ENCODE measurements at regions not wholly inside any gene's neighbourhood (a gene's known extent, or its start where the extent isn't known, plus 50 kb on each side); places are given as distances from the start of the nearest gene placed in this dataset.

DNA sequence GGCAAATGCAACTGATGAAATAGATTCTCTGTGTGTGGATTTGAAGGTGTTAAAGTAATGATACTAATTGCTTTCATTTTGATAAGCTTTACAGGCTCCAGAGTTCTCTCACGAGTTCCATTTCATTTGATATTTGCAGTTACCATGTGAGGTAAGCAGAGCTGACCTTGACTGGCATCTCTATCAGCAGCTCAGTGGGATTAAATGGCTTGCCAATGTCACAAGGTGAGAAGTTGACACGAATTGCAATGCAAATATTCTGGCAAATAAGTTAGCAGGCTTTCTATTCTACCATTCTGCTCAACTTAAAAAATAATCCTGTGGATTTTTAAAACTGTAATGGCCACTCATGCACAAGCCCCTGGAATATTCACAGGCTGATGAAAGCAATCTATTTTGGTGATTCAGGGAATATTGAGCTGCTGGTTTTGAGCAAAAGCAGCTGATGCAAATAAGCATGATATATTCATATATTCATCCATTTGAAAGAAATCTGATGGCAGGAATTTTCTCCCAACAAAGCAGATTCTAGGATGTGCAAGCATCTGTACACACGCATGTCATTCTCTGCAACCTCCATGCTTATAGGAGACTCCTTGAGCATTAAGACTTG is 64.5 kb upstream of the ANKRD1 start:
- ChIA-PET POLR2A (no interaction called here), CTCF (interaction anchor here (1.1 to 8.8 kb wide), 5 partner anchors 10 to 74 kb away, joined by 3 to 55 read pairs (median 9); no protein-coding TSS in a partner anchor)
- no peak for DNase-seq (ENCODE audit: extremely low spot score)
- TF ChIP-seq, protein P1, sequence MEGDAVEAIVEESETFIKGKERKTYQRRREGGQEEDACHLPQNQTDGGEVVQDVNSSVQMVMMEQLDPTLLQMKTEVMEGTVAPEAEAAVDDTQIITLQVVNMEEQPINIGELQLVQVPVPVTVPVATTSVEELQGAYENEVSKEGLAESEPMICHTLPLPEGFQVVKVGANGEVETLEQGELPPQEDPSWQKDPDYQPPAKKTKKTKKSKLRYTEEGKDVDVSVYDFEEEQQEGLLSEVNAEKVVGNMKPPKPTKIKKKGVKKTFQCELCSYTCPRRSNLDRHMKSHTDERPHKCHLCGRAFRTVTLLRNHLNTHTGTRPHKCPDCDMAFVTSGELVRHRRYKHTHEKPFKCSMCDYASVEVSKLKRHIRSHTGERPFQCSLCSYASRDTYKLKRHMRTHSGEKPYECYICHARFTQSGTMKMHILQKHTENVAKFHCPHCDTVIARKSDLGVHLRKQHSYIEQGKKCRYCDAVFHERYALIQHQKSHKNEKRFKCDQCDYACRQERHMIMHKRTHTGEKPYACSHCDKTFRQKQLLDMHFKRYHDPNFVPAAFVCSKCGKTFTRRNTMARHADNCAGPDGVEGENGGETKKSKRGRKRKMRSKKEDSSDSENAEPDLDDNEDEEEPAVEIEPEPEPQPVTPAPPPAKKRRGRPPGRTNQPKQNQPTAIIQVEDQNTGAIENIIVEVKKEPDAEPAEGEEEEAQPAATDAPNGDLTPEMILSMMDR (IDR thresholded peaks at IDR 0.05; ENCODE audit: control extremely low read depth, extremely low read depth, low read depth, missing control alignments) = no peak

DNA sequence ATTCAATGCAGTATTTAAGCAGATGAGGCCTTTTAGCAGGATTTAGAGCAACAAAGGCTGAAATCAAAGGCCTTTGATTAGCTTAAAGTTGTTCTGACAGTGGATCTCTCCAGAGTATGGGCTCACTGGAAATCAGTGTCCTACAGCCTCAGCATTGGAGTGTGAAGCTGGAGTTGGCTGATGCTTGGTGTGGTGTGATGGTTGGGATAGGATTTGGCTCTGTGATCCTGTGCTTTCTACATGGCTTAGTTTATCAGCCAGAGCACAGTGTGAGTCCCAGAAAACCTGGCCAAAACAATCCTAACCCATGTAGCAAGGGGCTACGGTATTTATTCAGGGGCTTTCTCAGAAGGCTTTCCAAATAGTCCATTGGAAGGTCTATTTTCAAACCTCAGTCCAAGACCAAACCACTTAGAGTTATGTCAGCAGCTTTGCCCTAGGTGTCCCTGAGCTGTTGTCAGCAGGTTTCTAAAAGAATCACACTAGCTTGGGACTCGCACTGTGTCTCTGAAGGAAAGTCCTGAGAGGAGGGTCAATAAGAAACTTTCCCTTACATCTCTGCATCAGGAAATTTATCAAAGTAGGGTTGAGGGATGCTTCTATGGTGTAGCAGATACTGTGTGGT is 65.4 kb upstream of the ANKRD1 start:
- TF ChIP-seq, protein P1 (IDR thresholded peaks at IDR 0.05; ENCODE audit: control extremely low read depth, extremely low read depth, low read depth, missing control alignments) = no peak
- DNase-seq (ENCODE audit: extremely low spot score) = no peak
- CTCF ChIA-PET = interaction anchor here (1.1 to 8.8 kb wide), 5 partner anchors 8 to 76 kb away, joined by 3 to 55 read pairs (median 4); no protein-coding TSS in a partner anchor
- POLR2A ChIA-PET = no interaction called here

DNA sequence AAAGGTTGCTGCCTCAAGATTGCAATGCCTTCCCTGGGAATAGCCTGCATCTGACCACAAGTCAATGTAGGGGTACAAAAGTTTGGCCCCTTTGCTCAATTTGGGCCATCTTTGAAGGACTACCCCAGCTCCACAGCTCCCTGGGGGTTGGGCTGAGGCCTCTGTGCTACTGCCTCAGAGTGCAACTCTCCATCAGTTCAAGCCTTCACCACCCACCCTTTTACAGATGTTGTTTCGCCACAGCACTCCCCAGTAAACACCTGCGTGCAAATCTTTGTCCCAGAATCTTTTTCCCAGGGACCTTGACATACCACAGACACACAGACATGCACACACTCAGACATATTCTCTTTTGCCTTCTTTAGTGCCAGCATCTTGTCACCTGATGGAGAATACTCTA is 66.0 kb upstream of the ANKRD1 start:
- TF ChIP-seq, protein P1 (IDR thresholded peaks at IDR 0.05; ENCODE audit: control extremely low read depth, extremely low read depth, low read depth, missing control alignments) = no peak
- ChIA-PET CTCF (interaction anchor here (1.3 to 1.5 kb wide), 2 partner anchors 9 to 76 kb away, joined by 3 to 4 read pairs; no protein-coding TSS in a partner anchor), POLR2A (no interaction called here)
- DNase-seq (ENCODE audit: extremely low spot score) = no peak

DNA sequence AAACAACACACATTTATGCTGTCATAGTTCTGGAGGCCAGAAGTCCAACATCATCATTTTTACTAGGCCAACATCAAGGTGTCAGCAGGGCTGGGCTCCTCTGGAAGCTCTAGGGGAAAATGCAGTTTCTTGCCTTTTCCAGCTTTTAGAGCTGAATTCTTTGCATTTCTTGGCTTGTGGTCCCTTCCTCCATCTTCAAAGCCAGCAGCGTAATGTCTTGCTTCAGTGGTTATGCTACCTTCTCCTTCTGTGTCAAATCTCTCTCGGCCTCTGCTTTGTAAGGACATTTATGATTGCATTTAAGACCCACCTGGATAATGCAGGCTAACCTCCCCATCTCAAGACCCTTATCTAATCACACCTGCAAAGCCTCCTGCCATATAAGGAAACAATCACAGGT is 66.5 kb upstream of the ANKRD1 start:
- TF ChIP-seq, protein P1 (IDR thresholded peaks at IDR 0.05; ENCODE audit: control extremely low read depth, extremely low read depth, low read depth, missing control alignments) = no peak
- CTCF ChIA-PET = interaction anchor here (1.3 to 1.5 kb wide), 2 partner anchors 9 to 77 kb away, joined by 3 to 4 read pairs; no protein-coding TSS in a partner anchor
- POLR2A ChIA-PET = no interaction called here
- no peak for DNase-seq (ENCODE audit: extremely low spot score)

DNA sequence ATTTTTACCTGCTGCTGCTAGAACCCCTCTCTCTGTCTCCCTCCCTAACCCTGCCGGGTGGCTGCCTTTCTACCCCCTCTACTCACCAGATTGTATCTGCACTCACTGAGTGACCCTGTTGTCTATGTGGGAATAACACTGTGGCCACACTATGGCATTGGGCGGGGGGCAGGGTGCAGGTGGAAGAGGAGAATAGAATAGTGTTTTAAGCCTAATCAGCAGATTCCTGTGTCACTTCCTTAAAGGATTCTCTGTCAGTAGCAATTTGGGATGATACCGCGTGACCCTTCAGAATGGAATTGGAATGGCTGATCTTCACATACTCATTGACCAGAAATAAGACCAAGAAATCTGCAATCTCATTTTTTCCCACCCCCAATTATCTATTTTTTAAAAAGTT is 67.1 kb upstream of the ANKRD1 start:
- DNase-seq (ENCODE audit: extremely low spot score) = no peak
- ChIA-PET POLR2A (no interaction called here), CTCF (interaction anchor here (1.2 to 1.6 kb wide), 4 partner anchors 11 to 263 kb away, joined by 3 to 7 read pairs (median 4); no protein-coding TSS in a partner anchor)
- TF ChIP-seq, protein P1 (IDR thresholded peaks at IDR 0.05; ENCODE audit: control extremely low read depth, extremely low read depth, low read depth, missing control alignments) = no peak

DNA sequence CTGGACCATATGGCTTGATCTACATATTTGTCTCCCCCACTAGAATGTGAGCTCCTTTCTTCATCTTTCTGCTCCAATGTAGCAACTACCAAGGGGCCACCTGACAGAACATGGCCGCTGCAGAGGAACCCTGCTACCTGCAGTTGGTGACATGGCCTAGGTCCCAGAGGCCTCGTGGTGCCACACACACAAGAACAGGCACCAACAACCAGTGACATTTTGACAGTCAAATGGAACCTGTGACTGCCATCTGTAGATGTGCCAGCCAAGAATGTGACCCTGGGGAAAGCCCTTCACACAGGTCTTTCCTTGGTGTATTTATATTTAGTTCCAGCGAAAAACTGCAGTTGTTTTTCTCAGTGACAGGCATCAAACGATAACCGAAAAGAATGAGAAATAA is 67.9 kb upstream of the ANKRD1 start:
- POLR2A ChIA-PET = no interaction called here
- DNase-seq (ENCODE audit: extremely low spot score) = no peak
- CTCF ChIA-PET = interaction anchor here (1.2 to 1.6 kb wide), 4 partner anchors 10 to 262 kb away, joined by 3 to 7 read pairs (median 4); no protein-coding TSS in a partner anchor
- TF ChIP-seq, protein P1 (IDR thresholded peaks at IDR 0.05; ENCODE audit: control extremely low read depth, extremely low read depth, low read depth, missing control alignments) = no peak

Measured in GM10248 (cell line).